ENCODE measurements at regions not wholly inside any gene's neighbourhood (a gene's known extent, or its start where the extent isn't known, plus 50 kb on each side); places are given as distances from the start of the nearest gene placed in this dataset.

DNA sequence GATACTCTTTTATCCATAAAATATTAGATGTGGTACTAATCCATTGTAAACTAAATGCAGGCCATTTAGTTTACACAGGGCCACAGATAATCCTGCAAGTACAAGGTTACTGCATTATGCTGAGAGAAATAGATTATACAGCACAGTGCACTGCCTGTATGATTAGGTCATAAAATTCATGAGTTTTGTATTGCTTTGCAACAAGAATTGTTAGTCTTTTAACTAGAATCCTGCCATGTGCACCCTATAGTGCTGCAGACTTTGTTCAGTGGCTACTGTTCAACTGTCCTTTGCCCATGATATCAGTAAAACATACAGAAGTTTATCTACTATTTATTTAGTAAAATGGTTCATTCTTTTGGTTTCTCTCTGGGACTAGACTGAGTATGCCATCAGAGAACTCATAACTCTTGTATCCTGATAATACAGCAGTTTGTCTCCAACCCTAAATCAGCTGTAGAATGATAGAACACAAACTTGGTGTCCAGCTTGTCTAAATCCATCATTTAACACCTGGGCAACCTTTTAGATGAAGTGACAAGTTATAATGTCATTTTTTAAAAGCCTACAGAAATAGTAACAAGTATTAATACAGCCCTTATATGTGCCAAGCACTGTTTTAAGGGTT, 291.2 kb downstream of the TMEM167A start:
- FAIRE-seq = no peak
- no peaks in the 10 kb centered on the region for H3K4me1 Mint-ChIP-seq (ENCODE audit: low read depth, unreplicated experiment)

GRCh38 chr5:82785456-82785855, 291.7 kb downstream of the TMEM167A start:
- no peaks in the 10 kb centered on the region for H3K4me1 ChIP-seq (ENCODE audit: insufficient read depth, low read length)
- no peak overlapping the region for H3K4me2 ChIP-seq (ENCODE audit: low read length)
- H3K27ac Mint-ChIP-seq (ENCODE audit: unreplicated experiment) = no peak overlapping the region
- no peaks in the 10 kb centered on the region for H3K9me3 ChIP-seq (ENCODE audit: insufficient read depth, low read depth, low read length)
- H3K36me3 Mint-ChIP-seq (ENCODE audit: low read depth, unreplicated experiment) = no peaks in the 10 kb centered on the region
- FAIRE-seq (no peak), DNase-seq (ENCODE audit: low read depth) (no peak)
- H3K27me3 Mint-ChIP-seq (ENCODE audit: low read depth, unreplicated experiment) = no peaks in the 10 kb centered on the region
- TF ChIP-seq, protein P1, sequence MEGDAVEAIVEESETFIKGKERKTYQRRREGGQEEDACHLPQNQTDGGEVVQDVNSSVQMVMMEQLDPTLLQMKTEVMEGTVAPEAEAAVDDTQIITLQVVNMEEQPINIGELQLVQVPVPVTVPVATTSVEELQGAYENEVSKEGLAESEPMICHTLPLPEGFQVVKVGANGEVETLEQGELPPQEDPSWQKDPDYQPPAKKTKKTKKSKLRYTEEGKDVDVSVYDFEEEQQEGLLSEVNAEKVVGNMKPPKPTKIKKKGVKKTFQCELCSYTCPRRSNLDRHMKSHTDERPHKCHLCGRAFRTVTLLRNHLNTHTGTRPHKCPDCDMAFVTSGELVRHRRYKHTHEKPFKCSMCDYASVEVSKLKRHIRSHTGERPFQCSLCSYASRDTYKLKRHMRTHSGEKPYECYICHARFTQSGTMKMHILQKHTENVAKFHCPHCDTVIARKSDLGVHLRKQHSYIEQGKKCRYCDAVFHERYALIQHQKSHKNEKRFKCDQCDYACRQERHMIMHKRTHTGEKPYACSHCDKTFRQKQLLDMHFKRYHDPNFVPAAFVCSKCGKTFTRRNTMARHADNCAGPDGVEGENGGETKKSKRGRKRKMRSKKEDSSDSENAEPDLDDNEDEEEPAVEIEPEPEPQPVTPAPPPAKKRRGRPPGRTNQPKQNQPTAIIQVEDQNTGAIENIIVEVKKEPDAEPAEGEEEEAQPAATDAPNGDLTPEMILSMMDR (IDR thresholded peaks at IDR 0.05; ENCODE audit: insufficient read depth, low read depth, low read length) = no peak
- no peak for TF ChIP-seq EZH2 (IDR thresholded peaks at IDR 0.05; ENCODE audit: insufficient read depth, low read length)
- H3K4me3 Mint-ChIP-seq (ENCODE audit: unreplicated experiment) = no peak overlapping the region
- H3K27ac ChIP-seq (ENCODE audit: low read depth, low read length) = no peak overlapping the region
- H3K27me3 ChIP-seq (ENCODE audit: insufficient read depth, low read length) = no peaks in the 10 kb centered on the region
- no peaks in the 10 kb centered on the region for H4K20me1 ChIP-seq (ENCODE audit: insufficient read depth, low read length)
- H3K9ac ChIP-seq (ENCODE audit: low read length) = no peak overlapping the region
- no peak overlapping the region for H3K4me3 ChIP-seq (ENCODE audit: insufficient read depth, low read depth, low read length)
- H3K79me2 ChIP-seq (ENCODE audit: insufficient read depth, low read length) = no peaks in the 10 kb centered on the region
- H2AFZ ChIP-seq (ENCODE audit: low read depth, low read length) = no peak overlapping the region
- no peaks in the 10 kb centered on the region for H3K9me3 Mint-ChIP-seq (ENCODE audit: unreplicated experiment)
- H3K4me1 Mint-ChIP-seq (ENCODE audit: low read depth, unreplicated experiment) = no peaks in the 10 kb centered on the region
- H3K36me3 ChIP-seq (ENCODE audit: insufficient read depth, low read length) = no peaks in the 10 kb centered on the region

More for the DNA sequence above, 291.2 kb downstream of the TMEM167A start:
- H3K27me3 Mint-ChIP-seq (ENCODE audit: low read depth, unreplicated experiment) = no peaks in the 10 kb centered on the region
- Histone ChIP-seq H2AFZ (ENCODE audit: low read depth, low read length) (no peak overlapping the region), H3K36me3 (ENCODE audit: insufficient read depth, low read length) (no peaks in the 10 kb centered on the region), H4K20me1 (ENCODE audit: insufficient read depth, low read length) (no peaks in the 10 kb centered on the region), H3K27ac (ENCODE audit: low read depth, low read length) (no peak overlapping the region), H3K4me3 (ENCODE audit: insufficient read depth, low read depth, low read length) (no peak overlapping the region), H3K9me3 (ENCODE audit: insufficient read depth, low read depth, low read length) (no peaks in the 10 kb centered on the region), H3K27me3 (ENCODE audit: insufficient read depth, low read length) (no peaks in the 10 kb centered on the region), H3K4me2 (ENCODE audit: low read length) (no peak overlapping the region), H3K9ac (ENCODE audit: low read length) (no peak overlapping the region), H3K79me2 (ENCODE audit: insufficient read depth, low read length) (no peaks in the 10 kb centered on the region), H3K4me1 (ENCODE audit: insufficient read depth, low read length) (no peaks in the 10 kb centered on the region)
- TF ChIP-seq EZH2 (IDR thresholded peaks at IDR 0.05; ENCODE audit: insufficient read depth, low read length) = no peak
- TF ChIP-seq, protein P1 (IDR thresholded peaks at IDR 0.05; ENCODE audit: insufficient read depth, low read depth, low read length) = no peak
- H3K4me3 Mint-ChIP-seq (ENCODE audit: unreplicated experiment) = no peak overlapping the region
- no peak for DNase-seq (ENCODE audit: low read depth)
- H3K36me3 Mint-ChIP-seq (ENCODE audit: low read depth, unreplicated experiment) = no peaks in the 10 kb centered on the region
- no peaks in the 10 kb centered on the region for H3K9me3 Mint-ChIP-seq (ENCODE audit: unreplicated experiment)
- no peak overlapping the region for H3K27ac Mint-ChIP-seq (ENCODE audit: unreplicated experiment)

GRCh38 chr5:82784521-82784920, 292.7 kb downstream of the TMEM167A start:
- TF ChIP-seq, protein P1 (IDR thresholded peaks at IDR 0.05; ENCODE audit: insufficient read depth, low read depth, low read length) = no peak
- no peak overlapping the region for H3K4me2 ChIP-seq (ENCODE audit: low read length)
- no peak overlapping the region for H2AFZ ChIP-seq (ENCODE audit: low read depth, low read length)
- H3K27me3 ChIP-seq (ENCODE audit: insufficient read depth, low read length) = no peaks in the 10 kb centered on the region
- no peaks in the 10 kb centered on the region for H3K36me3 ChIP-seq (ENCODE audit: insufficient read depth, low read length)
- FAIRE-seq (no peak), DNase-seq (ENCODE audit: low read depth) (peak; percentile 10)
- Mint-ChIP-seq H3K4me3 (ENCODE audit: unreplicated experiment) (no peak overlapping the region), H3K9me3 (ENCODE audit: unreplicated experiment) (no peaks in the 10 kb centered on the region), H3K27ac (ENCODE audit: unreplicated experiment) (no peak overlapping the region), H3K27me3 (ENCODE audit: low read depth, unreplicated experiment) (no peaks in the 10 kb centered on the region), H3K4me1 (ENCODE audit: low read depth, unreplicated experiment) (no peaks in the 10 kb centered on the region), H3K36me3 (ENCODE audit: low read depth, unreplicated experiment) (no peaks in the 10 kb centered on the region)
- H3K9ac ChIP-seq (ENCODE audit: low read length) = no peak overlapping the region
- H3K4me3 ChIP-seq (ENCODE audit: insufficient read depth, low read depth, low read length) = no peak overlapping the region
- H3K9me3 ChIP-seq (ENCODE audit: insufficient read depth, low read depth, low read length) = no peaks in the 10 kb centered on the region
- H3K4me1 ChIP-seq (ENCODE audit: insufficient read depth, low read length) = no peaks in the 10 kb centered on the region
- H3K27ac ChIP-seq (ENCODE audit: low read depth, low read length) = no peak overlapping the region
- no peaks in the 10 kb centered on the region for H4K20me1 ChIP-seq (ENCODE audit: insufficient read depth, low read length)
- no peaks in the 10 kb centered on the region for H3K79me2 ChIP-seq (ENCODE audit: insufficient read depth, low read length)
